ENCODE measurements at regions not wholly inside any gene's neighbourhood (a gene's known extent, or its start where the extent isn't known, plus 50 kb on each side); places are given as distances from the start of the nearest gene placed in this dataset.
"Not testable (repeated sequence)": the region's sequence is repeated elsewhere in the genome, so short reads cannot be mapped to it uniquely, and the experiment has no call there.

DNA sequence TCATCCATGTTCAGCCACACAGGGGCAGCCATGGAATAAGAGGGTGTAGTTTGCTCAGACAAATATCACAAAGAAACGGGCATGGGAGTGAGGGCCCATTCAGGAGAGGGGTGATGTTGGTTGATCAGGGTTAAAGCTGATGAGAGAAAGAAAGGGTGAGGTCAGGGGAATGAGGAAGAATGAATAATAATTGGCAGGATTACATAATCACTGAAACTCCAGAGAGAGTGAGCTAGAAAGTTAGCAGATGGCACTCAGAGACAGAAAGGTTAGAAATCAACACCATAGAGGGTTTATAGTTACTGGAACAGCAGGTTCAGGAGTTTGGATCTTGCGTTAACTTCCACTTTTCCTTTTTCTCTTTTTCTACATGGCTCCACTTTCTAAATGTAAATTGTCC lies 113.9 kb downstream of the TAF11L14 start:
- intact Hi-C loops (cut with DNase I, micrococcal nuclease), result no loop called here
- DNase-seq (no peak), ATAC-seq (no peak)

- intact Hi-C loops (cut with DNase I, micrococcal nuclease), result no loop called here
- ATAC-seq (no peak), DNase-seq (no peak)
Measured at GRCh38 chr5:17748941-17749340, 114.7 kb downstream of the TAF11L14 start.

DNA sequence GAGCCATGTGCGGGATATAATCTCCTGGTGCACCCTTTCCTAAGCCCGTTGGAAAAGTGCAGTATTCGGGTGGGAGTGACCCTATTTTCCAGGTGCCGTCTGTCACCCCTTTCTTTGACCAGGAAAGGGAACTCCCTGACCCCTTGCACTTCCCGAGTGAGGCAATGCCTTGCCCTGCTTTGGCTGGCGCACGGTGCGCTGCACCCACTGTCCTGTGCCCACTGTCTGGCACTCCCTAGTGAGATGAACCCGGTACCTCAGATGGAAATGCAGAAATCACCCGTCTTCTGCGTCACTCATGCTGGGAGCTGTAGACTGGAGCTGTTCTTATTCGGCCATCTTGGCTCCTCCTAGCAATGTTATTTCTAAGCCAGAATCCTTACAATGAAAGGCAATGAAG lies 121.1 kb downstream of the TAF11L14 start:
- intact Hi-C loops (cut with DNase I, micrococcal nuclease); ATAC-seq; DNase-seq: not testable (repeated sequence)

GRCh38 chr5:17761326-17761725 lies 127.1 kb downstream of the TAF11L14 start:
- ATAC-seq (no peak), DNase-seq (no peak)
- intact Hi-C loops (cut with DNase I, micrococcal nuclease), result no loop called here

GRCh38 chr5:17763301-17763700 lies 129.0 kb downstream of the TAF11L14 start:
- DNase-seq (no peak), ATAC-seq (no peak)
- intact Hi-C loops (cut with DNase I, micrococcal nuclease), result no loop called here

- ATAC-seq (no peak), DNase-seq (no peak)
- intact Hi-C loops (cut with DNase I, micrococcal nuclease), result no loop called here
Measured at GRCh38 chr5:17766031-17766430, 131.8 kb downstream of the TAF11L14 start.

GRCh38 chr5:17769277-17769676 lies 135.0 kb downstream of the TAF11L14 start:
- intact Hi-C loops (cut with DNase I, micrococcal nuclease), result no loop called here
- no peak for ATAC-seq

DNA sequence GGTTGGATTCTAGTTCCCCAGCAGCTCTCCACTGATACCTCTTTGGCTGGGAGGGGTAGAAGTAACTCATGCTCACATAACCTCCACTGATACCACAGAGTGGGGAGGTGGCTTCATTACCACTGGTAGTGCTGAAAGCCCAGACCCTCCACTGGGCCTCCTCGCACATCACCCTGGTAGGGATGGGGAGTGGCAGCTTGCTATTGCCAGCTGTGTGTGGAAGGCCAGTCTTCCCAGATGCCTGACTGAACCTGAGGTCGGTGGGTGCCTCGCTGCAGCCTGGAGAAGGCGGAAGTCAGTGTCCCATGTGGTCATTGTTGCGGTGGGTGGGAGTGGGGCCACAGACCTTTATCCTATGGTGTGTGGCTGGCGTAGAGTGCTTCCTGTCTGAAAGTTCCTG lies 138.0 kb downstream of the TAF11L14 start:
- no peak for DNase-seq
- no peak for ATAC-seq
- intact Hi-C loops (cut with DNase I, micrococcal nuclease), result no loop called here

More at GRCh38 chr5:17769277-17769676, 135.0 kb downstream of the TAF11L14 start:
- no peak for DNase-seq

DNA sequence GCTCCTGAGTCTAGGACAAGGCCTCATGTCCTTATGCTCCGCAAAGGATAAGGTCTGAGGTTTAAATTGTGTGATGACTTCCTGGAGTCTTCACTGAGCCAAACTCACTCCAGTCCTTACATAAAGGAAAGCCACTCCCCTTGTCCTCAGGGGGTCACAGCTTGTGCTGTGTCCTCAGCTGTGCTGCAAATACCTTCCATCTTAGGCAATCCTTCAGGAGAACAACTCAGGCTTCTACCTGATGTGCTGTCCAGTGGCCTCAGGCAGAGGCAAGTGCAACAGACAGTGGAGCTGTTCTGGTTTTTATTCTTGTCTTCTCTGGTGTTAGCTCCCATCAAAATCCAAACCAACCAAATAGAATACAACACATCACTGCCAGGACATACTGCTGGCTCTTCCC lies 151.5 kb downstream of the TAF11L14 start:
- intact Hi-C loops (cut with DNase I, micrococcal nuclease), result no loop called here
- no peak for DNase-seq
- ATAC-seq, result no peak

GRCh38 chr5:17788351-17788750 lies 154.1 kb downstream of the TAF11L14 start:
- intact Hi-C loops (cut with DNase I, micrococcal nuclease), result no loop called here
- DNase-seq, result no peak
- ATAC-seq, result no peak

GRCh38 chr5:17794201-17794600 lies 159.9 kb downstream of the TAF11L14 start:
- intact Hi-C loops (cut with DNase I, micrococcal nuclease), result no loop called here
- ATAC-seq (no peak), DNase-seq (no peak)

DNA sequence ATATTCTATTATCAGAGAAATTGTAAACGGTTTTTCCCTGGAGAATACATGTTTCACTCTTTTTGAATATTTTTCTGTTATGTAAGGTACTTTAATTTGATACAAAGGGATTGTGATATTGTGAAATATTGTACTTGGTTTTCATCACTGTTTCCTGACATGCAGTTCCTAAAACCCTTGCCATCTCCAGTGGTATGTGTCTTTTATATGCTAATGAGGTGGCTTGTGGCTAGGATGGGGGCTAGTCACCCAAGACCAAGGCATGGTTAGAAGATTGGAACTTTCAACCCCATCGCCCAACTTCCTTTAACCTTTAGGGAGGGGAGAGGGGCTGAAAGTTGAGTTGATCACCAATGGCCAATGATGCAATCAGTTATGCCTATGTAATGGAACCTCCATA lies 160.6 kb downstream of the TAF11L14 start:
- intact Hi-C loops (cut with DNase I, micrococcal nuclease), result no loop called here
- ATAC-seq, result no peak

DNA sequence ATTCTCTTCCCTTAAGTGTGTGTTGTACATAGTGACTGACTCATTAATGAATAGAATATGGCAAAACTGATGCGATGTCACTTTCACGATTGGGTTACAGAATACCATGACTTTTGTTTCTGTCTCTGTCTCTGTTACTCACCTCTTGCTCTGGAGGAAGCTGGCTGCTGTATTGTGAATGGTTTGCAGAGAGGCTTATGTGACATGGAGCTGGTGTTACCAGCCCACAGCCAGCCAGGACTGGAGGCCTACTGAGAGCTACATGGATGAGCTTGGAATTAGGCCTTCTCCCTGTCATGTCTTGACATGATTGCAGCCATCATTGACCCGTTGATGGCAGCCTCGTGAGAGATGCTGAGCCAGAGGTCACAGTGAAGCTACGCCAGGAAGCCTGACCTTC lies 161.9 kb downstream of the TAF11L14 start:
- intact Hi-C loops (cut with DNase I, micrococcal nuclease), result no loop called here
- DNase-seq, result no peak
- no peak for ATAC-seq

More for the DNA sequence above, 160.6 kb downstream of the TAF11L14 start:
- no peak for DNase-seq

GRCh38 chr5:17796757-17797396 lies 162.6 kb downstream of the TAF11L14 start:
- no peak for DNase-seq
- intact Hi-C loops (cut with DNase I, micrococcal nuclease), result no loop called here
- ATAC-seq, result no peak

GRCh38 chr5:17799521-17799920 lies 165.3 kb downstream of the TAF11L14 start:
- ATAC-seq (no peak), DNase-seq (no peak)
- intact Hi-C loops (cut with DNase I, micrococcal nuclease), result no loop called here

- DNase-seq (no peak), ATAC-seq (no peak)
- intact Hi-C loops (cut with DNase I, micrococcal nuclease), result no loop called here
Measured at GRCh38 chr5:17801595-17801994, 167.3 kb downstream of the TAF11L14 start.

DNA sequence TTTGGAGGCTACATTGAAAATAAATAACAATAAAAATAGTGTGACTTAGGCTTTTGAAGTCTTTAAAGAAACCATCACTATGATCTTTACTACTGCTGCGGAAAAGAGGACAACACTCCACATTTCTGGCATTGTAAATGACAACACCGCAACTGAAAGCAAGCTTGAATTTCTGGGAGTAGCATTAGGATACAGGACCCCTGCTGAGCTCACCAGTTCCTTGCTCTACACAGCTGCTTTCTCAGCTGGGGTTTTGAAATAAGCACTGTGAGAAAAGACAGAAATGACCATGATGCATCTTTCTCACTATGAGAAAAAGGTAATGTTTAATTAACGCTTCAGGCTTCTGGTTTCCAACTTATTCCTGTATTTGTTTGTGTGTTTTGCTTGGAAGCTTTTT lies 168.0 kb downstream of the TAF11L14 start:
- intact Hi-C loops (cut with DNase I, micrococcal nuclease), result no loop called here
- ATAC-seq (no peak), DNase-seq (no peak)

DNA sequence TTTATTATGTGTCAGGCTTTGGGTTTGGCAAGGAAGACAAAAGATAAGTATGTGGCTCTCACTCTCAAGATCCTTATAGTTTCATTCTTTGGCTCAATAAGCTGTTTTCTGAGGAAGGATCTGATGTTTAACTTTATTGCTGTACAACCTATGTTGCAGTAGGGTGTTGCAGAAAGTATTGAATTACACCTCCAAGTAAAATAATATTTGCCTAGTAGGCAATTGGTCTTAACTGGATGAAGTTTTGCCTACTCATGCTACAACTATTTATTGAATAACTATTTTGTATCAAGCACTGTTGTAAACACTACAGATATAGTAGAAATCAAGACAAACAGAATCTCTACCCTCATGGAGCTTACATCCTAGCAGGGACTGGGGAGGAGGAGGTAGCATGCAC lies 169.7 kb downstream of the TAF11L14 start:
- intact Hi-C loops (cut with DNase I, micrococcal nuclease), result no loop called here
- no peak for ATAC-seq
- no peak for DNase-seq

DNA sequence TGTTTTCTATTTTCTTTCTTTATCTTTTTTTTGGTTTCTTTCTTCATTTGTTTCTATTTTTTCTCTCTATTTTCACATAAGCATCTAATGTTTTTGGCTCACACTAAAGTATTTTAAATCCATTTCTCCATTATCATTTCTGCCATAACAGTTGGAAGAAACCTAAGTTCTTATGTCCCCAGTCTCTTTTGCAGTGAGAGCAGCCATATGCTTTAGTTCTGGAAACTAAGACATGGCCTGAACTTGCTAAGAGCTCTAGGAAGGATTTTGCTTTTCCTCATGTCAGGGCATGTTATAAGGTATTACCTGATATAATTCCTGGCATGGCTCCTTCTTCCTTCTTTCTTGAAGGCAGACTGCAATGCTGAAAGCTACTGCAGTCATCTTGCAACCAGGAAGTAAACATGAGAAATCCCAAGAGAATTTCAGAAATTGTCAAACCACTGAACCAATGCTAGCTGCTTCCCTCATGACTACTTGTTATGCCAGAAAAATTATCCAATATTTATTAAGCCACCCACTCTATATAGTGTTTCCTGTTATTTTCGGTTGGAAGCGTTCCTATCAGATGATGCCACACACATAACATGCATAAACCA lies 171.1 kb downstream of the TAF11L14 start:
- DNase-seq (no peak), ATAC-seq (no peak)
- intact Hi-C loops (cut with DNase I, micrococcal nuclease), result no loop called here

DNA sequence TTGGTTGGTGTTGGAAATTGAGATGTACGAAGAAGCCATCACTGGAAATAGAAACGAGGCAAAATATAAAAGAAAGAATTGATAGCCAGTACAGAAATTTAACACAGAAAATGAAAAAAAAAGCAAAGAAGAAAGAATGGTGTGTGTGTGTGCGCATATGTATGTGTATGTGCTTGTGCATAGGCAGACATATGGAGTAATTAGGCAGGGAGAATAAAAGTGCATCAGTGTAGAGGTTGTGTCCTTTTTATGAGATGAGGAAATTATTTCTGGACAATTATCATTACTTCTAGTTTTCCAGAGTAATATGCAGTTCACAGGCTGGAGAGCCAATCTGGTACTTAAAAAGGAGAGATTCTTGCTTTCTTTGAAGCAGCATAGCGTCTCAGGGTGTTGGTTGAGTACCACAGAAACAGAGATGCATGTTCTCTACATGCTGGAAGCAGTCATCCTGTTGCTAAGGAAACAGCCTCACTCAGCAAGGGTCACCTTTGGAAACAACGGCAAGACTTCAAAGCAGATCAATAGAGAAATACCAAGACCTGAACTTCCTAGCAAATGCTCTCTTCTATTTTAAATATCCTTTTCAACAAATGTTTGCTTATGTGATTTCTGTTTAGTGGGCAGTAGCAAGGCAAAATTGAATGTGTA lies 172.7 kb downstream of the TAF11L14 start:
- DNase-seq (no peak), ATAC-seq (no peak)
- intact Hi-C loops (cut with DNase I, micrococcal nuclease), result no loop called here

DNA sequence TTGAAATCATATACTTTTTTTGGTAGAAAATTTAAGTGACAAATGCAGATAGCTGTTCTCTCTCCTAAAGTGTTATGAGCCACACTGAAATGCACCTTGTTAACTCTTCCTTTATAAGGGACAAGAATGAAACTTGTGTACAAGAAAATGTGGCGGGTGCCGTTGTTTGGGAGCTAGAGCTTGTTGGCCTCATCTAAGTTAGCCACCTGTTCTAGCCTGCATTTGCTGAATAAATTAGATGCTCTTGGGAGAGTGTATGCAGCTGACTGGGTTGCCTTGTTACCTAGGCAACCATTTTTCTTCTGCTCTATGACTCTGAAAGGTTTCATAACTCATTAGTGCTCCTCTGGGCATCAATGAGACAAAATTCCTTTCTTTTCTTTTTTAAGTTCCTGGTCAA lies 174.3 kb downstream of the TAF11L14 start:
- ATAC-seq (no peak), DNase-seq (no peak)
- intact Hi-C loops (cut with DNase I, micrococcal nuclease), result no loop called here

Measured in left colon (tissue), 2 donors.